WTC11 (cell line): ENCODE measurements at regions not wholly inside any gene's neighbourhood (a gene's known extent, or its start where the extent isn't known, plus 50 kb on each side); places are given as distances from the start of the nearest gene placed in this dataset.

Experiments
- ATAC-seq: fragments of 200-7000 bp; cut with Tn5 transposase; 2 replicates; pipeline ENCODE4 v1.10.0; 2021; ENCODE audit warnings: mild to moderate bottlenecking, moderate library complexity
- CTCF ChIA-PET: fragments of 300-600 bp; sonication (Branson Sonifier 250); formaldehyde crosslinking; loops from one replicate; lab custom pipeline; 2021; ENCODE audit warnings: antibody characterized with exemption; lab: Charles Lee
- POLR2A ChIA-PET: fragments of 350-600 bp; sonication (Branson Sonifier 250); formaldehyde crosslinking; loops from one replicate; lab custom pipeline; 2021; ENCODE audit warnings: antibody characterized with exemption; lab: Charles Lee
- DNase-seq: peaks from one replicate; pipeline ENCODE4 v3.0.0; 2021; ENCODE audit warnings: low spot score
- H3K27ac Mint-ChIP-seq: 2 replicates; pipeline ENCODE4 v1.8.0; 2021; ENCODE audit warnings: mixed read lengths
- H3K27me3 Mint-ChIP-seq: 2 replicates; pipeline ENCODE4 v1.8.0; 2021; ENCODE audit warnings: low read depth, mild to moderate bottlenecking, moderate library complexity, mixed read lengths
- H3K36me3 Mint-ChIP-seq: 2 replicates; pipeline ENCODE4 v1.8.0; 2021; ENCODE audit warnings: mixed read lengths
- H3K4me1 Mint-ChIP-seq: 2 replicates; pipeline ENCODE4 v1.8.0; 2022; ENCODE audit warnings: mixed read lengths
- H3K4me3 Mint-ChIP-seq: 2 replicates; pipeline ENCODE4 v1.8.0; 2021; ENCODE audit warnings: mild to moderate bottlenecking, moderate library complexity, mixed read lengths
- H3K9me3 Mint-ChIP-seq: 2 replicates; pipeline ENCODE4 v1.8.0; 2021; ENCODE audit warnings: mixed read lengths
- ARID4B ChIP-seq: sonication (generic); formaldehyde crosslinking; IDR thresholded peaks from 2 replicates; pipeline ENCODE4 v1.8.0; 2023; ENCODE audit warnings: missing genetic modification reagents, mild to moderate bottlenecking, borderline replicate concordance
- CDX4 ChIP-seq: fragments of 250-450 bp; sonication (Bioruptor Pico); IDR thresholded peaks from 2 replicates; pipeline ENCODE4 v1.9.0; 2021; ENCODE audit warnings: moderate library complexity, mild to moderate bottlenecking, inconsistent platforms, borderline replicate concordance
- CREM ChIP-seq: sonication (generic); formaldehyde crosslinking; IDR thresholded peaks from 2 replicates; pipeline ENCODE4 v1.8.1; 2022; ENCODE audit warnings: mild to moderate bottlenecking, missing genetic modification reagents, moderate library complexity
- E2F4 ChIP-seq: sonication (generic); formaldehyde crosslinking; IDR thresholded peaks from 2 replicates; pipeline ENCODE4 v1.8.1; 2022; ENCODE audit warnings: low read depth, mild to moderate bottlenecking, moderate library complexity, missing genetic modification reagents, borderline replicate concordance
- ERG ChIP-seq: fragments of 250-450 bp; sonication (Bioruptor Pico); IDR thresholded peaks from 2 replicates; pipeline ENCODE4 v1.8.0; 2021; ENCODE audit warnings: mild to moderate bottlenecking
- FOXK1 ChIP-seq: sonication (generic); formaldehyde crosslinking; IDR thresholded peaks from 2 replicates; pipeline ENCODE4 v1.8.0; 2022; ENCODE audit warnings: mild to moderate bottlenecking, moderate library complexity, missing genetic modification reagents
- FOXP4 ChIP-seq: sonication (generic); formaldehyde crosslinking; IDR thresholded peaks from 2 replicates; pipeline ENCODE4 v1.8.0; 2022; ENCODE audit warnings: mild to moderate bottlenecking, missing genetic modification reagents
- IRF1 ChIP-seq: sonication (generic); formaldehyde crosslinking; IDR thresholded peaks from 2 replicates; pipeline ENCODE4 v1.8.0; 2023; ENCODE audit warnings: missing genetic modification reagents
- JAZF1 ChIP-seq: fragments of 250-450 bp; sonication (Bioruptor Pico); IDR thresholded peaks from 2 replicates; pipeline ENCODE4 v1.9.0; 2021; ENCODE audit warnings: moderate library complexity, mild to moderate bottlenecking, inconsistent platforms
- MLX ChIP-seq: sonication (generic); formaldehyde crosslinking; IDR thresholded peaks from 2 replicates; pipeline ENCODE4 v1.8.1; 2023; ENCODE audit warnings: mild to moderate bottlenecking, missing genetic modification reagents, moderate library complexity
- SMAD3 ChIP-seq: sonication (generic); formaldehyde crosslinking; IDR thresholded peaks from 2 replicates; pipeline ENCODE4 v1.8.0; 2022; ENCODE audit warnings: missing genetic modification reagents, mild to moderate bottlenecking, borderline replicate concordance
- ZMAT4 ChIP-seq: fragments of 250-450 bp; sonication (Bioruptor Pico); IDR thresholded peaks from 2 replicates; pipeline ENCODE4 v1.9.0; 2021; ENCODE audit warnings: mild to moderate bottlenecking
- ZNF121 ChIP-seq: sonication (generic); formaldehyde crosslinking; IDR thresholded peaks from 2 replicates; pipeline ENCODE4 v1.8.0; 2023; ENCODE audit warnings: missing genetic modification reagents
- ZNF317 ChIP-seq: sonication (generic); formaldehyde crosslinking; IDR thresholded peaks from 2 replicates; pipeline ENCODE4 v1.8.1; 2023; ENCODE audit warnings: low read depth, mild to moderate bottlenecking, moderate library complexity, missing genetic modification reagents, borderline replicate concordance
- ZNF532 ChIP-seq: fragments of 250-450 bp; sonication (Bioruptor Pico); IDR thresholded peaks from 2 replicates; pipeline ENCODE4 v1.9.0; 2021; ENCODE audit warnings: mild to moderate bottlenecking, borderline replicate concordance

GRCh38 chr9:84586662-84587061, 82.9 kb upstream of the NTRK2 start:
- no peak for ATAC-seq
- no peak overlapping the region for H3K4me3 Mint-ChIP-seq
- no peaks in the 10 kb centered on the region for H3K9me3 Mint-ChIP-seq
- TF ChIP-seq JAZF1 (CRISPR knock-in tag) (no peak), ZNF532 (CRISPR knock-in tag) (no peak), MLX (CRISPR knock-in tag) (no peak), ZMAT4 (no peak), ZNF317 (CRISPR knock-in tag) (no peak), FOXK1 (CRISPR knock-in tag) (no peak), SMAD3 (CRISPR knock-in tag) (no peak), ARID4B (no peak)
- peaks cover 11% of the 10 kb centered on the region; the same call in 1 of the 2 replicates for H3K4me1 Mint-ChIP-seq
- DNase-seq, result no peak
- H3K36me3 Mint-ChIP-seq, result no peaks in the 10 kb centered on the region
- CTCF ChIA-PET, result no interaction called here
- no peaks in the 10 kb centered on the region; the same call in 1 of the 2 replicates for H3K27me3 Mint-ChIP-seq
- no peak overlapping the region for H3K27ac Mint-ChIP-seq
- POLR2A ChIA-PET, result no interaction called here

GRCh38 chr9:84587153-84587552, 82.4 kb upstream of the NTRK2 start:
- no peak for TF ChIP-seq CDX4 (CRISPR knock-in tag)
- no peaks in the 10 kb centered on the region for H3K36me3 Mint-ChIP-seq
- ChIA-PET CTCF (no interaction called here), POLR2A (no interaction called here)
- peaks cover 11% of the 10 kb centered on the region; the same call in 1 of the 2 replicates for H3K4me1 Mint-ChIP-seq
- H3K27me3 Mint-ChIP-seq, result no peaks in the 10 kb centered on the region; the same call in 1 of the 2 replicates
- no peaks in the 10 kb centered on the region for H3K9me3 Mint-ChIP-seq
- no peak for DNase-seq
- no peak for ATAC-seq
- no peak overlapping the region for H3K27ac Mint-ChIP-seq
- no peak overlapping the region for H3K4me3 Mint-ChIP-seq

- H3K4me3 Mint-ChIP-seq, result no peak overlapping the region
- H3K27me3 Mint-ChIP-seq, result no peaks in the 10 kb centered on the region; the same call in 1 of the 2 replicates
- H3K36me3 Mint-ChIP-seq, result no peaks in the 10 kb centered on the region
- ChIA-PET CTCF (no interaction called here), POLR2A (interaction anchor here (0.6 kb wide), 1 partner anchor 11 kb away, joined by 6 read pairs; no protein-coding TSS in a partner anchor)
- no peak overlapping the region for H3K27ac Mint-ChIP-seq
- DNase-seq, result no peak
- no peaks in the 10 kb centered on the region for H3K9me3 Mint-ChIP-seq
- ATAC-seq, result no peak
- peaks cover 11% of the 10 kb centered on the region; the same call in 1 of the 2 replicates for H3K4me1 Mint-ChIP-seq
- TF ChIP-seq ERG (CRISPR knock-in tag) (no peak), IRF1 (CRISPR knock-in tag) (no peak), E2F4 (CRISPR knock-in tag) (no peak), FOXP4 (CRISPR knock-in tag) (no peak), CREM (no peak), ZNF121 (no peak)
Measured at GRCh38 chr9:84589542-84589941, 80.0 kb upstream of the NTRK2 start.
